Suprapubic skin (tissue), 4 donors: ENCODE measurements at regions not wholly inside any gene's neighbourhood (a gene's known extent, or its start where the extent isn't known, plus 50 kb on each side); places are given as distances from the start of the nearest gene placed in this dataset.

ENCODE experiments used
- EP300 ChIP-seq: sonication (generic); formaldehyde crosslinking; IDR thresholded peaks from one replicate; pipeline ENCODE4 v1.6.1; 2017; ENCODE audit warnings: antibody characterized with exemption
- POLR2A ChIP-seq, 2 donors: fragments of 450-650 bp; IDR thresholded peaks; one replicate each; pipeline ENCODE4 v1.6.1; 2017; ENCODE audit warnings: antibody characterized with exemption in 2 of 2, mild to moderate bottlenecking in 2 of 2, moderate library complexity in 2 of 2
- POLR2AphosphoS5 ChIP-seq, 3 donors: sonication (generic); formaldehyde crosslinking; IDR thresholded peaks; one replicate each; pipeline ENCODE4 v1.6.1; 2017; ENCODE audit warnings: antibody characterized with exemption in 3 of 3
- TF ChIP-seq, protein P1 (sequence below), 2 donors: fragments of 200-600 bp in 1 of 2; fragments of 450-650 bp in 1 of 2; sonication (generic) in 1 of 2; IDR thresholded peaks; one replicate each; pipeline ENCODE4 v1.5.1; 2016 to 2019; ENCODE audit warnings: antibody characterized with exemption in 2 of 2, mild to moderate bottlenecking in 1 of 2, moderate library complexity in 1 of 2

DNA sequence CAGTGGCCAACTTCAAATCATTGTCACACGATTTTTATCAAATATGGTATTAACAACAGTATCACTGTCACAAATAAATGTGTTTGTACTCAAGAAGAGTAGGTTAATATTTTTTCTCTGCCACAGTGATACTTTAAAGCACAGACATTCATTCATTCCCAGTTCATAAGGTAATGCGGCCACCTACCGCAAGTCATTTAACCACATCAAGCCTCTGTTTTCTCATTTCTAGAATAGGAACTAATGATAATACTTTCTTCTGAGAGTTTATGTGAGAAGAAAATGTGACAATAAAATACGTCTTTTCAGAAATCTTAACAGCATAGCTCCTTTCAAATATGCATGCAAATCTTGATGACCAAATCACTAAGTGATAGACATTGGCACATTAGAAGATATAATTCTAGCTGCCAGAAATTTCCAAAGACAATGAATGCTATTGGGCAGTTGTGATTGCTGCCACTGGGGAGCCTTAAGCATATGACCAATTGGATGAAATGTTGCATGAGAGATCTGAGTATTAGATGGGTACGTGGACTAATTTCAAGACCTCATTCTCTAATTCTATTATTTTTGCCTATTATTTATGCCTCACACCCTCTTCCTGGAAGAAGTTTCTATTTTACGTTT is 430.9 kb downstream of the PID1 start:
- TF ChIP-seq, protein P1, sequence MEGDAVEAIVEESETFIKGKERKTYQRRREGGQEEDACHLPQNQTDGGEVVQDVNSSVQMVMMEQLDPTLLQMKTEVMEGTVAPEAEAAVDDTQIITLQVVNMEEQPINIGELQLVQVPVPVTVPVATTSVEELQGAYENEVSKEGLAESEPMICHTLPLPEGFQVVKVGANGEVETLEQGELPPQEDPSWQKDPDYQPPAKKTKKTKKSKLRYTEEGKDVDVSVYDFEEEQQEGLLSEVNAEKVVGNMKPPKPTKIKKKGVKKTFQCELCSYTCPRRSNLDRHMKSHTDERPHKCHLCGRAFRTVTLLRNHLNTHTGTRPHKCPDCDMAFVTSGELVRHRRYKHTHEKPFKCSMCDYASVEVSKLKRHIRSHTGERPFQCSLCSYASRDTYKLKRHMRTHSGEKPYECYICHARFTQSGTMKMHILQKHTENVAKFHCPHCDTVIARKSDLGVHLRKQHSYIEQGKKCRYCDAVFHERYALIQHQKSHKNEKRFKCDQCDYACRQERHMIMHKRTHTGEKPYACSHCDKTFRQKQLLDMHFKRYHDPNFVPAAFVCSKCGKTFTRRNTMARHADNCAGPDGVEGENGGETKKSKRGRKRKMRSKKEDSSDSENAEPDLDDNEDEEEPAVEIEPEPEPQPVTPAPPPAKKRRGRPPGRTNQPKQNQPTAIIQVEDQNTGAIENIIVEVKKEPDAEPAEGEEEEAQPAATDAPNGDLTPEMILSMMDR (IDR thresholded peaks at IDR 0.05), result no peak
- TF ChIP-seq POLR2AphosphoS5 (IDR thresholded peaks at IDR 0.05) (no peak), POLR2A (IDR thresholded peaks at IDR 0.05) (no peak), EP300 (no peak)
